ENCODE measurements at regions not wholly inside any gene's neighbourhood (a gene's known extent, or its start where the extent isn't known, plus 50 kb on each side); places are given as distances from the start of the nearest gene placed in this dataset.

- TF ChIP-seq TAF1 (IDR thresholded peaks at IDR 0.05; ENCODE audit: borderline replicate concordance, low read depth, low read length) (no peak), POLR2A (IDR thresholded peaks at IDR 0.05; ENCODE audit: low read depth, low read length) (no peak)
These were observed 148.5 kb downstream of the SOX2 start for GRCh38 chr3:181860235-181860634.

Measured in GM12892 (cell line).